H1 (cell line): ENCODE measurements at regions not wholly inside any gene's neighbourhood (a gene's known extent, or its start where the extent isn't known, plus 50 kb on each side); places are given as distances from the start of the nearest gene placed in this dataset.

Experiments
- ASH2L ChIP-seq: fragments of 200-600, 300-600 bp; sonication (generic); IDR thresholded peaks from one replicate; pipeline ENCODE4 v1.7.1; 2017; ENCODE audit warnings: low read length
- CTCF ChIP-seq, 3 experiments: IDR thresholded peaks; 1 replicate in 2 of 3; 2 replicates in 1 of 3; pipeline versions ENCODE4 v1.5.1 to v1.6.1; 2011; ENCODE audit warnings: low read length in 3 of 3, mild to moderate bottlenecking in 3 of 3, inconsistent platforms in 2 of 3, low read depth in 1 of 3, moderate library complexity in 1 of 3; ENCODE audit not compliant: insufficient read depth in 1 of 3; ENCODE audit errors: control extremely low read depth in 1 of 3
- E2F6 ChIP-seq: IDR thresholded peaks from 2 replicates; pipeline ENCODE4 v1.6.1; 2012; ENCODE audit warnings: inconsistent platforms
- EP300 ChIP-seq, 2 experiments: IDR thresholded peaks; 1 replicate in 1 of 2; 2 replicates in 1 of 2; pipeline ENCODE4 v1.6.1; 2011 to 2012; ENCODE audit warnings: low read depth in 2 of 2, low read length in 2 of 2, mild to moderate bottlenecking in 2 of 2, borderline replicate concordance in 1 of 2, inconsistent platforms in 1 of 2, moderate library complexity in 1 of 2
- EZH2 ChIP-seq: fragments of 200-600 bp; sonication (generic); IDR thresholded peaks from 2 replicates; pipeline ENCODE4 v1.7.1; 2012; ENCODE audit warnings: low read depth, mild to moderate bottlenecking, moderate library complexity, low read length, inconsistent platforms; ENCODE audit not compliant: severe bottlenecking
- GABPA ChIP-seq: IDR thresholded peaks from 2 replicates; pipeline ENCODE4 v1.6.1; 2011; ENCODE audit warnings: mild to moderate bottlenecking, low read length, moderate library complexity, borderline replicate concordance; ENCODE audit not compliant: insufficient read depth
- GTF2F1 ChIP-seq: IDR thresholded peaks from 2 replicates; pipeline ENCODE4 v1.6.1; 2012; ENCODE audit warnings: low read depth, low read length, improper control_type of control experiment, borderline replicate concordance
- JUN ChIP-seq: IDR thresholded peaks from 2 replicates; pipeline ENCODE4 v1.6.1; 2011; ENCODE audit warnings: low read depth, mild to moderate bottlenecking, improper control_type of control experiment, low read length
- JUND ChIP-seq: IDR thresholded peaks from 2 replicates; pipeline ENCODE4 v1.6.1; 2011; ENCODE audit warnings: mild to moderate bottlenecking, improper control_type of control experiment, low read length
- POLR2A ChIP-seq, 2 experiments: IDR thresholded peaks; 1 replicate in 1 of 2; 2 replicates in 1 of 2; pipeline ENCODE4 v1.6.1; 2011; ENCODE audit warnings: low read depth in 2 of 2, low read length in 2 of 2, mild to moderate bottlenecking in 2 of 2; ENCODE audit errors: control extremely low read depth in 1 of 2
- POLR2AphosphoS5 ChIP-seq: IDR thresholded peaks from 2 replicates; pipeline ENCODE4 v1.6.1; 2011; ENCODE audit warnings: low read depth, low read length
- RAD21 ChIP-seq, 2 experiments: IDR thresholded peaks in 1 of 2; conservative IDR thresholded peaks in 1 of 2; 2 replicates each; pipeline ENCODE4 v1.6.1; 2011; ENCODE audit warnings: low read depth in 2 of 2, low read length in 2 of 2, improper control_type of control experiment in 1 of 2, inconsistent platforms in 1 of 2, mild to moderate bottlenecking in 1 of 2, moderate library complexity in 1 of 2
- YY1 ChIP-seq: IDR thresholded peaks from 2 replicates; pipeline ENCODE4 v1.6.1; 2011; ENCODE audit warnings: low read depth, mild to moderate bottlenecking, low read length

GRCh38 chr4:1553365-1553764 lies 130.7 kb downstream of the FAM53A start:
- TF ChIP-seq CTCF (IDR thresholded peaks at IDR 0.05; ENCODE audit: control extremely low read depth in 1 of 3, insufficient read depth in 1 of 3, low read depth in 1 of 3, low read length in 3 of 3) (no peak), GABPA (no peak), ASH2L (no peak), YY1 (no peak), GTF2F1 (no peak), POLR2AphosphoS5 (no peak), EZH2 (no peak), EP300 (IDR thresholded peaks at IDR 0.05; ENCODE audit: borderline replicate concordance in 1 of 2, low read depth in 2 of 2, low read length in 2 of 2) (no peak), POLR2A (IDR thresholded peaks at IDR 0.05; ENCODE audit: control extremely low read depth in 1 of 2, low read depth in 2 of 2, low read length in 2 of 2) (no peak), JUND (no peak), JUN (no peak), E2F6 (no peak), RAD21 (IDR thresholded peaks at IDR 0.05 in 1 of 2, conservative IDR thresholded peaks at IDR 0.05 in 1 of 2; ENCODE audit: low read depth in 2 of 2, low read length in 2 of 2) (no peak)
